Activated CD4-positive, alpha-beta T cell treated with anti-CD3 and anti-CD28 coated beads, Interleukin-10, Interleukin-2, amounts not matched to agents 100 ng/mL and 50 ng/mL, durations not matched to agents 16 hours and 8 hours (primary cell): ENCODE measurements at regions not wholly inside any gene's neighbourhood (a gene's known extent, or its start where the extent isn't known, plus 50 kb on each side); places are given as distances from the start of the nearest gene placed in this dataset.
"Not testable (repeated sequence)": the region's sequence is repeated elsewhere in the genome, so short reads cannot be mapped to it uniquely, and the experiment has no call there.

Experiments
- DNase-seq: peaks from one replicate; pipeline ENCODE4 v3.0.0-alpha.2; 2020

DNA sequence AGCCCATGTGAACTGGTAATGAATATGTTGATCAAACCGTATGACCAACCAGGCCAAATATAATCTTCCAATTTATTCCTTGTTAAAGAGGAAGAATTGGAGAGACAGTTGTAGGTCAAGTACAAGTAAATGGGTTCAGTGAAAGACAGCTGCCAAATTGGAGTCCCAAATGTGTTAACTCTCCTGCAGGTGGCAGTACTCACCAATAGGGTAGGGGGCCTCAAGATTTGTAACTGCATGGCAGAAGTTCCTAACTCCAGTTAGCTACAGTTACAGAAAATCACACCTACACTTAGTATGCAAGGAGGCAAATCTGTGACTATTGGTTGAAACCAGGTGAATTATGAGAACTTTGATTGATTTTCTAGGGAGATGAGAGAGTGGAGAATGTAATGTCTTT, 278.0 kb downstream of the ZBBX start:
- peak; percentile 11 for DNase-seq

GRCh38 chr3:167100651-167101050, 279.4 kb downstream of the ZBBX start:
- DNase-seq: no peak

DNA sequence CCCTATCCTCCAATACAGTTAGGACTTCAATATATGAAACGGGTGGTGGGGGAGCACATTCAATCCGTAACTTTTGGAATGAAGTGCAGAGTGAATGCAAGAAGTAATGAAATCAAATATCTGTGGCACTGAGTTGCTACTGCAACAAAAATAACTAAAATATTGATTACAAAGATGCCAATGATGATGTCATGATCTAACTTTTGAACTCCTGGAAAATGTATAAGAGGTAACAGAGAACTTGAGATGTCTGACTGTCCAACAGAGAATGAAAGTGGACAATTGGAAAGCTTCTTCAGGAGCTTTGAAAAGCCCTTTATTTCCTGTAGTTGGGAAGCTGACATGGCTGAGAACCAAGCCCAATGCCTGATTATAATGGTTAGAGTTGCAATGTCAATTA, 279.9 kb downstream of the ZBBX start:
- DNase-seq: no peak

DNA sequence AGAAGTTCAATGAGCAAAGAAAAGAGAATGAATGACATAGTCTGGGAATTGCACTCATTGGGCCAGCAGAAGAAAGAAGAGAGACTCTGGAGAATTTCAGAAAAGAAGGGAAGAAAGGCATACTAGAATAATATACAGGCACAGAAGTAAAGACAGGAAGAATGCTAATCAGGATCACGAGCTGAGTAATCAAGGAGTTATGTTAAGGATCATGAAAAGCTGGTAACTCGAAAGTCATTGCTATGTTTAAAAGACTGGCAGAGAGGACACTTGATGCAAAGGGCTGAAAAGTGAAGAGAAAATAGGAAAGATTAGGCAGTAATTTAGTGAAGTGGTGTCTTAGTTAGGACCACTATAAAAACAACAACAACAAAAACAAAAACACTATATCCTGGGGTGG, 284.1 kb downstream of the ZBBX start:
- no peak for DNase-seq

- DNase-seq: no peak
These were observed 285.5 kb downstream of the ZBBX start for GRCh38 chr3:167094632-167095031.

DNA sequence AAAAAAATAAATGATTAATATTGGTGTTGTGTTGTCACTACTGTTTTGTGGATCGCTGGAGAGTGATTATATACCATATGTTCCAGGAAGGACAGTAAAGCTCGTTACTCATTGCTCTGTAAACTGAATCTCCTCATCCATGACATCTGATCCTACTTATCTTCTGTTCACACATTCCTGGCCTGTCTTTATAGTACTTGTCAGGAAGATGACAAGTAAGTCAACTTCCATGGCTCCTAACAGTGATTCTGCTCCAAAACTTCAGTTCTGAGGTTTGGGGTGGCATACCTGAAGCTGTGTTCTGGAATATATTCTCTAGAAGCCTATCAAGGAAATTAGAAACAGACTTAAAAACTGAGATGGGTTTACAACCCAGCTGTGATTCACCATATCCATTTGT, 288.9 kb downstream of the ZBBX start:
- no peak for DNase-seq

DNA sequence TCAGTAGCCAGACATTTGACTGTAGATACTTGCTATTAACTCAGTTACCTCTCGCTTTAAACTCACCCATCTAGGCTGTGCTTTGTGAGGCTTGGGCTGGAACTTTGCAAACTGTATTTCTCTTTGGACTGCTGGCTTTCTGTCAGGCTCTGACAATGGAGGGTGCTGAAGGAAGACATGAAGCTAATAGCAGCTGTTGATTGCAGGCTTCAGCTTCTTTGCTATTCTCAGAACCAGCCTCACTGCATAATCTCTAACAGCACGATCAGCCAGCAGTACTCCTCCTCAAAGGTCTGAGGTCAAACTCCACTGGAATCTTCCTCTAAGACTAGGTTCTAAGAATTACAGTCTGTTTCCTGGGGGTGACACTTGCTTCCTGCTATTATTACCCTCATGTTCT, 295.6 kb downstream of the ZBBX start:
- DNase-seq: no peak

DNA sequence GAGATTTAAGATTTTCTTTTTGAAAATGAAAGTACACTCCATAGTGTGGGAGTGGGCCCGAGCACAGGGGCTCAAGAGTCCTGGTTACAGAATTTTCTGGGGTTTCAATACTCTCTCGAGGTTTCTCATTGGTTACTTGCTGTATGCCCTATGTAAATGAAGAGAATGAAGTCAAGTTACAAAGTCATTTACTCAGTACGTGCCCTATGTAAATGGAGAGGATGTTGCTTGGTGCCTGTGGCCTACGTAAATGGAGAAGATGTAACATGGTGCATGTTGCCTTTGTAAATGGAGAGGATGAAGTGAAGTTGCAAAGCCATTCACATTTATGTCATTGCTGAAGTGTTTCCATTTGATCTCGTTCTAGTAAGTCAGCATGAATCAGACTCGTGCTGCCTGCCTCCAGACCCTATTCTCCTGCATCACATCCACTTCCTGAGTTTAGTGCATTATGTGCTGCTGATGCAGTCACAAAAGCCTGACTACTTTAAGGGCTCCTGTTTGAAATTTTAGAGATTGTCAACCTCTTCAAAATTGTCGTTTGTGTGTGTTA, 302.0 kb downstream of the ZBBX start:
- DNase-seq: no peak

DNA sequence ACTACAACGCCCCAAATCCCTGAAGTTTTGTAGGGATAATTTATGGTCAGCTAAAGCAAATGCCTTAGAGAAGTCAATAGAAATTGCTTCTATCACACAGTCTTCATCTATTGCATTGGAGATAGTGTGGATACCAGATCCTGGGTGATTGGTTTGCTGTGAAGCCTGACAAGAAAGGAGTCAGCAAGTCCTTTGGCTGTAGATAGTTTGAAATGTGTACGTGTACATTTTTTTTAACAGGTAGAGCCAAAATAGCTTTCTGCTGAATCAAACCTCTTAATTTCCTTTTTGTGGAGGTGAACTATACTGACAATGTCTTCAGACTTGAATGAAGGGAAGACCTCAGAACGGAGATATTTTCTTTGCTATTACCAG, 312.3 kb downstream of the ZBBX start:
- DNase-seq: no peak

GRCh38 chr3:167066977-167067786, 312.9 kb downstream of the ZBBX start:
- DNase-seq: no peak

DNA sequence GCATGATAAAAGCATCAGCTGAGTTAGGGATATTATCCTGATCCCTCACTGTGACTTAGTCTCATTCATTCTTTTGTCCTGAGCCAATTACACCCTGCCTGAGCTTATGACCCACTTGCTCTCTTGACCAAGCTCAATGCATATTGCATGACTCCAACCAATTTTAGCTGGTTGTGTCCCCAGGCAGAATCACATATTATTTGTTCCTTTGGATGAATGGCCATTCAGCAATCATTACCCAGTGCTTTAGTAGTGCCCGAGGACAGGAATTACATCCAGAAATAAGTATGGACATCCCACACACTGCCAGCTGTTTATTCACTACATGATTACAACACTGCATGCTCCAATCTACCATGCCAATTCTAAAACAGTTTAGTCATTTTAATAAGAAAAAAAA, 322.5 kb downstream of the ZBBX start:
- DNase-seq: no peak

DNA sequence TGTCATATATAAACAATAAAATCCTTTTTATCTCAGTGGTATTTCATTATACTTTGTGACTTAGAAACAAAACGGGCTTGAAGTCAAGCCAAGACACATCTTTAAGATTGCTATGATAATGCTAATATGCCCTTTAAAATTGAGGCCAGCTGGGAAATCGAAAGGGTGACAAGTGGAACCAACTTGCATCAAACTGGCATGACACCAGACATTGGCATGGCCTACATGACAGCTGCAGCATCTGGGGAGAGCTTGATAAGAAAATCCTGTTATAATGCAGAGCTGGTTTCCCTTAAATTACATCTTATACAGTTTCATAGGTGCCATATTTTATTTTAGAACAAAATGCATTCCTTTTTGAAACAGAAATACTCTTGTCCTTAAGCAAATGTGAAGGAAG, 325.2 kb downstream of the ZBBX start:
- no peak for DNase-seq

GRCh38 chr3:167051421-167051820, 328.7 kb downstream of the ZBBX start:
- no peak for DNase-seq

DNA sequence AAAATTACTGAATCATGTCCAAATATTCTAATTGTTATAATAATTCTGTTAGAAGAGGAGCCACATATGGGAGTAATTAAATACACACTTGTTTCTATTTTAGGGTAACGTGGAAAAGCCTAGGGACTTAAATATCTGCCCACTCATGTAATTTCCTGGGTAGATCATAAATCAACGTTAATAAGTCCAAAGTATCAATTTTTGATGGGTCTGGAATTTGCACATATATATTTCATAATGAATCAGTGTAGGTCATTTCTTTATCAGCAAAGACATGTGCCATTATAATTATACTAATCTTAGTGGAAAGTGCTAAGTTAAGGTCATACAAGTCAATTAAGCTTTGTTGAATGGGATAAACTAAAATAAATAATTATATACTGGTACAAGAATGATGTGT, 346.2 kb downstream of the ZBBX start:
- DNase-seq: no peak

- DNase-seq: peak; percentile 4
These were observed 347.7 kb downstream of the ZBBX start for GRCh38 chr3:167032267-167032876.

- no peak for DNase-seq
These were observed 348.6 kb downstream of the ZBBX start for GRCh38 chr3:167031364-167032049.

DNA sequence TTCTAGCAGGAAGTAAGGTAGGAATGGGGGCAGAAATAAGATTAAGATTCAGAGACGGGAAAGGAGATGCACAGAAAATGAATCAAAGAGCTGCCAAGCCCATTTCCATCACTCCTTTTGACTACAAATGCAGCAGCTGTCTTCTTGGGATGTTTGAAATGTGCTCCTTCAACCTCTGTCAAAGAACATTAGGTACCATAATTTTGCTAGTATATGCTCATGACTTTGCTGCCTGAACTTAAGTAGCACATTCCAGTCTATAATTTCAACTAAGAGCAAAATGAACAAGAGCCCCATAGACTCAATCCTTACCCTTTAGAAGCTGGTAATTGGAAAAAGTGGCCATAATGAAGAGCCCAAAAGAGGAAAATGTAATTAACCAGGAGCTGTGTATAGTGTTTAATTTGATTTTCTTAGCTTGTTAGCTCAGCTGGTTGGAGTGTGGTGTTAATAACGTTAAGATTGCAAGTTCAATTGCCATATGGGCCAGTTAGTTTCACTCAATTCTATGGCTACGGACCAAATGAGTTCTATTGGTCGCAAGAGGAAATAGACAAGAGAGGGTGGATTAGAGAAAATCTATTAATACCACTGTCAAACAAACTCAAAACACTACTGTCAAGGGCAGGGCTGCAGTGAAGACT, 349.9 kb downstream of the ZBBX start:
- DNase-seq: no peak

- DNase-seq: not testable (repeated sequence)
These were observed 360.6 kb downstream of the ZBBX start for GRCh38 chr3:167019503-167019902.

DNA sequence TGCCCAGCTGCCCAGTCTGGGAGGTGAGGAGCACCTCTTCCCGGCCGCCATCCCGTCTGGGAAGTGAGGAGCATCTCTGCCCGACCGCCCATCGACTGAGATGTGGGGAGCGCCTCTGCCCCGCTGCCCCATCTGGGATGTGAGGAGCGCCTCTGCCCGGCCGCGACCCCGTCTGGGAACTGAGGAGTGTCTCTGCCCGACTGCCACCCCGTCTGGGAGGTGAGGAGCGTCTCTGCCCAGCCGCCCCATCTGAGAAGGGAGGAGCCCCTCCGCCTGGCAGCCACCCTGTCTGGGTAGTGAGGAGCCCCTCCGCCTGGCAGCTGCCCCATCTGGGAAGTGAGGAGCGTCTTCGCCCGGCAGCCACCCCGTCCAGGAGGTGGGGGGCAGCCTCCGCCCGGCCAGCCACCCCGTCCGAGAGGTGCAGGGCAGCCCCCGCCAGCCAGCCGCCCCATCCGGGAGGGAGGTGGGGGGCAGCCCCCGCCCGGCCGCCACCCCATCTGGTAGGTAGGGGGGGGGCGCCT, 361.4 kb downstream of the ZBBX start:
- DNase-seq: not testable (repeated sequence)

DNA sequence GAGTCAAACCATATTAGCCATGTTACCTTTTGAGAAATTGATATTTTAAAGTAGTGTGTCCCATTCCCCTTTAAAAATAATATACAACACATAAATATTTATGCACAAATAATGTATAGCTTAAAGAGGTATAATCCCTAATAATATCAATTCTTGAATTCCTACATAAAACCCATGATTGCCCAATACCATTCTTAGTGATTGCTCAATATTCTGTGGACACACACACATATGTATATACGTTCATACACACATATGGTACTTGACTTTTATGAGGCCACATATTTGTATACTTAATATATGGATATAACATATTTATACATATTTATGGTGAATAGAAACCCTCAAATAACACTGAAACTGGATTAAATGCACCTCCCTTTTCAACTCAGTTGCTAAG, 367.4 kb downstream of the ZBBX start:
- DNase-seq: no peak

- no peak for DNase-seq
These were observed 371.3 kb downstream of the ZBBX start for GRCh38 chr3:167008791-167009190.

GRCh38 chr3:167001374-167001773, 378.7 kb downstream of the ZBBX start:
- DNase-seq: no peak

GRCh38 chr3:166993015-166993630, 387.0 kb downstream of the ZBBX start:
- no peak for DNase-seq
